ENCODE measurements at regions not wholly inside any gene's neighbourhood (a gene's known extent, or its start where the extent isn't known, plus 50 kb on each side); places are given as distances from the start of the nearest gene placed in this dataset.

DNA sequence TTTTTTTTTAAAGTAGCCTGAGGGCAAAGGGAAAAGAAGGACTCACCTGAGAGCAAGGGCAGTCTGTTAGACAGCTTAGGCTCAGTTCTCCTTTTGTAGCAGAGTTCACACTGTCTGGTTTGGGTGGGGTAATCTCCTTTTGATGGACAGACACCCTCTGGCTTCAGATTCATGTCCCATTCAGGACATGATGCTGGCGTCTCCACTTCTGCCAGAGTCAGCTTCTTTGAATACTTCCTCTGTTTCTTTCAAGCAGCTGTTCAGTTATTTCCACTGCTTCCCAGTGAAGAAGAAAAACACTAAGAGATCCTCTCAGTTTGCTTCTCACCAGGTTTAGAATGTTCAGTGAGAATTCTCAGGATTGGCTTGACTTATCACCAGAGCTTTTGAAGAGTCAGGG, 79.0 kb upstream of the HSD17B12 start:
- Histone ChIP-seq H3K4me1 (ENCODE audit: insufficient read depth, low read length, severe bottlenecking) (no peaks in the 10 kb centered on the region), H3K9me2 (ENCODE audit: low read depth, low read length) (no peaks in the 10 kb centered on the region), H3K27ac (ENCODE audit: low read depth, low read length, poor library complexity, severe bottlenecking) (no peak overlapping the region), H3K9me3 (ENCODE audit: low read length) (no peaks in the 10 kb centered on the region), H3K4me3 (ENCODE audit: low read depth, low read length, poor library complexity, severe bottlenecking) (no peak overlapping the region), H2AFZ (ENCODE audit: low read length) (no peak overlapping the region), H4K20me1 (ENCODE audit: insufficient read depth, low read length) (no peaks in the 10 kb centered on the region), H3K4me2 (ENCODE audit: low read length) (no peak overlapping the region), H3K9ac (ENCODE audit: low read length) (no peak overlapping the region), H3K79me2 (ENCODE audit: insufficient read depth, low read length) (no peaks in the 10 kb centered on the region), H3K27me3 (ENCODE audit: insufficient read depth, low read length) (no peaks in the 10 kb centered on the region), H3K36me3 (ENCODE audit: insufficient read depth, low read length) (no peaks in the 10 kb centered on the region), H3F3A (ENCODE audit: insufficient read depth, low read length) (no peaks in the 10 kb centered on the region)
- no peak for TF ChIP-seq EZH2 (IDR thresholded peaks at IDR 0.05; ENCODE audit: borderline replicate concordance, low read length)
- TF ChIP-seq, protein P1, sequence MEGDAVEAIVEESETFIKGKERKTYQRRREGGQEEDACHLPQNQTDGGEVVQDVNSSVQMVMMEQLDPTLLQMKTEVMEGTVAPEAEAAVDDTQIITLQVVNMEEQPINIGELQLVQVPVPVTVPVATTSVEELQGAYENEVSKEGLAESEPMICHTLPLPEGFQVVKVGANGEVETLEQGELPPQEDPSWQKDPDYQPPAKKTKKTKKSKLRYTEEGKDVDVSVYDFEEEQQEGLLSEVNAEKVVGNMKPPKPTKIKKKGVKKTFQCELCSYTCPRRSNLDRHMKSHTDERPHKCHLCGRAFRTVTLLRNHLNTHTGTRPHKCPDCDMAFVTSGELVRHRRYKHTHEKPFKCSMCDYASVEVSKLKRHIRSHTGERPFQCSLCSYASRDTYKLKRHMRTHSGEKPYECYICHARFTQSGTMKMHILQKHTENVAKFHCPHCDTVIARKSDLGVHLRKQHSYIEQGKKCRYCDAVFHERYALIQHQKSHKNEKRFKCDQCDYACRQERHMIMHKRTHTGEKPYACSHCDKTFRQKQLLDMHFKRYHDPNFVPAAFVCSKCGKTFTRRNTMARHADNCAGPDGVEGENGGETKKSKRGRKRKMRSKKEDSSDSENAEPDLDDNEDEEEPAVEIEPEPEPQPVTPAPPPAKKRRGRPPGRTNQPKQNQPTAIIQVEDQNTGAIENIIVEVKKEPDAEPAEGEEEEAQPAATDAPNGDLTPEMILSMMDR (IDR thresholded peaks at IDR 0.05; ENCODE audit: low read length) = no peak

DNA sequence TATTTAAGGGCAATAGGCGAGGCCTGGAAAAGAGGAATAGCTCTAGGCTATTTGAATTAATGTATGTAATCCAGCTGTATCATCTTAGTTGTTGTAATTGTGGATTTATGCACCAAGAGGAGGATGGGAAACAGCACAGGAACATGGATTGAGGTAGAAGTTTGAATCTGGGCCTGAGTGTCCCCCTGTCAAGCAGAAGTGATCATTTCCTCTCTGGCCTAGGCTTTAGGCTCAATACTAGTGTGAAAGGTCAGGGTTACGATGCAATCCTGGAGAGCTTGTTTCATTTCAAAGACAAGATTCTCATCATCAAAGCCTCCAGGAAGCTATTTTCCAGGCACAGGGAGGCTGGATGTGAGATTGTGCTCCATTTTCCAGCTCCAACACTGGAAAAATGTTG, 77.9 kb upstream of the HSD17B12 start:
- Histone ChIP-seq H3K27me3 (ENCODE audit: insufficient read depth, low read length) (no peaks in the 10 kb centered on the region), H3K27ac (ENCODE audit: low read depth, low read length, poor library complexity, severe bottlenecking) (no peak overlapping the region), H4K20me1 (ENCODE audit: insufficient read depth, low read length) (no peaks in the 10 kb centered on the region), H3K9me3 (ENCODE audit: low read length) (no peaks in the 10 kb centered on the region), H3K9ac (ENCODE audit: low read length) (no peak overlapping the region), H3K4me2 (ENCODE audit: low read length) (no peak overlapping the region), H3K4me3 (ENCODE audit: low read depth, low read length, poor library complexity, severe bottlenecking) (no peak overlapping the region), H3F3A (ENCODE audit: insufficient read depth, low read length) (no peaks in the 10 kb centered on the region), H3K36me3 (ENCODE audit: insufficient read depth, low read length) (no peaks in the 10 kb centered on the region), H2AFZ (ENCODE audit: low read length) (no peak overlapping the region), H3K9me2 (ENCODE audit: low read depth, low read length) (no peaks in the 10 kb centered on the region), H3K79me2 (ENCODE audit: insufficient read depth, low read length) (no peaks in the 10 kb centered on the region), H3K4me1 (ENCODE audit: insufficient read depth, low read length, severe bottlenecking) (no peaks in the 10 kb centered on the region)
- TF ChIP-seq, protein P1 (IDR thresholded peaks at IDR 0.05; ENCODE audit: low read length) = no peak
- TF ChIP-seq EZH2 (IDR thresholded peaks at IDR 0.05; ENCODE audit: borderline replicate concordance, low read length) = no peak

DNA sequence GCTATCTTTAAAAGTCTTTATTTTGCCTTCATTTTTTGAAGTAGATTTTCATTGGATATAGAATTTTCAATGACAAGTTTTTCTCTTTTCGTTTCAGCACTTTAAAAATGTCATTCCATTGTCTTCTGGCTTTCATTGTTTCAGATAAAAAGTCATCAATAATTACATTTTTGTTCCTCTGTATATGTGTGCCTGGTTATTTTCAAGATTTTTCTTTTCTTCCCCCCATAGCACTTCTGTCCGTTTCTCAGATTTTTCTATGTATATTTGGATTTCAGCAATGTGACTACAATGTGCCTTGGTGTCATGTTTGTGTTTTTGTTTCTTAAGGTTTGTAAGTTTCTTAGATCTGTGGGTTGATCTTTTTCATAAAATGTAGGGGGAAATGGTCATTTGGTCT, 66.3 kb upstream of the HSD17B12 start:
- Histone ChIP-seq H3K36me3 (ENCODE audit: insufficient read depth, low read length) (no peaks in the 10 kb centered on the region), H3K9ac (ENCODE audit: low read length) (no peak overlapping the region), H3K4me3 (ENCODE audit: low read depth, low read length, poor library complexity, severe bottlenecking) (no peak overlapping the region), H3K9me3 (ENCODE audit: low read length) (peaks cover 11% of the 10 kb centered on the region; the same call in 1 of the 2 replicates), H3K4me1 (ENCODE audit: insufficient read depth, low read length, severe bottlenecking) (no peaks in the 10 kb centered on the region), H3K4me2 (ENCODE audit: low read length) (no peak overlapping the region), H2AFZ (ENCODE audit: low read length) (no peak overlapping the region), H3K79me2 (ENCODE audit: insufficient read depth, low read length) (no peaks in the 10 kb centered on the region), H3K27ac (ENCODE audit: low read depth, low read length, poor library complexity, severe bottlenecking) (no peak overlapping the region), H3K27me3 (ENCODE audit: insufficient read depth, low read length) (no peaks in the 10 kb centered on the region), H3F3A (ENCODE audit: insufficient read depth, low read length) (no peaks in the 10 kb centered on the region), H3K9me2 (ENCODE audit: low read depth, low read length) (no peaks in the 10 kb centered on the region), H4K20me1 (ENCODE audit: insufficient read depth, low read length) (no peaks in the 10 kb centered on the region)
- no peak for TF ChIP-seq EZH2 (IDR thresholded peaks at IDR 0.05; ENCODE audit: borderline replicate concordance, low read length)
- TF ChIP-seq, protein P1 (IDR thresholded peaks at IDR 0.05; ENCODE audit: low read length) = no peak
